Skeletal muscle satellite cell (primary cell): ENCODE measurements at regions not wholly inside any gene's neighbourhood (a gene's known extent, or its start where the extent isn't known, plus 50 kb on each side); places are given as distances from the start of the nearest gene placed in this dataset.

ENCODE experiments used
- H3K27me3 ChIP-seq: 2 replicates; pipeline ENCODE4 v1.7.0; 2013; ENCODE audit warnings: low read length; ENCODE audit not compliant: control insufficient read depth, insufficient read depth
- H3K36me3 ChIP-seq: 2 replicates; pipeline ENCODE4 v1.7.0; 2013; ENCODE audit warnings: mild to moderate bottlenecking, control low read depth, low read length; ENCODE audit not compliant: insufficient read depth
- H3K4me1 ChIP-seq: 2 replicates; pipeline ENCODE4 v1.7.0; 2013; ENCODE audit warnings: low read length; ENCODE audit not compliant: control insufficient read depth, insufficient read depth
- H3K4me2 ChIP-seq: 2 replicates; pipeline ENCODE4 v1.7.0; 2013; ENCODE audit warnings: mild to moderate bottlenecking, low read length
- H3K4me3 ChIP-seq: 2 replicates; pipeline ENCODE4 v1.7.0; 2013; ENCODE audit warnings: low read length
- H3K9ac ChIP-seq: 2 replicates; pipeline ENCODE4 v1.7.0; 2013; ENCODE audit warnings: mild to moderate bottlenecking, low read depth, low read length, moderate library complexity
- H3K9me3 ChIP-seq: replicated peaks from 2 replicates; pipeline ENCODE4 v1.7.0; 2013; ENCODE audit warnings: mild to moderate bottlenecking, control low read depth, low read length

- H3K36me3 ChIP-seq, result no peaks in the 10 kb centered on the region
- no peak overlapping the region for H3K9ac ChIP-seq
Observed at GRCh38 chr10:28822719-28823464, 145.6 kb downstream of the BAMBI start.

GRCh38 chr10:28823501-28824075, 146.3 kb downstream of the BAMBI start:
- H3K4me1 ChIP-seq, result no peaks in the 10 kb centered on the region

More at GRCh38 chr10:28822719-28823464, 145.6 kb downstream of the BAMBI start:
- Histone ChIP-seq H3K27me3 (peaks cover 29% of the 10 kb centered on the region), H3K4me1 (no peaks in the 10 kb centered on the region), H3K9me3 (no peaks in the 10 kb centered on the region), H3K4me3 (no peak overlapping the region), H3K4me2 (no peak overlapping the region)

DNA sequence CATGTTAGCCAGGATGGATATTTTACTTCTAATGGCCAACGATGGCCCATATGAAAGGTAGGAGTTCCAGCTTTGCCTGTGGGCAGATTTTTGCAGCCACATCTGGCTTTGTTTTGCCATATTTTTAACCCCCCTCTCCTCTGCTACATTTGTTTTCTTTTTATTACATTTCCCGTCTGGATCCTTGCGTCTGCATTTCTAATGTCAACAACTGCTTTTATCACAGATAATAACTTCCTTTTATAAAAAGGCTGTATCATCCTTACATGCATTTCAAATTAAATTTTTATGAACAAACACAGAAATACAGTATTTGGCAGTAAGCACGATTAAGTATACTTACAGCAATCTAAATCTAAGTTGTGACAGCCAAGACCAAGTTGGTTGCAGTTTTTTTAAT, 156.0 kb downstream of the BAMBI start:
- Histone ChIP-seq H3K27me3 (peaks cover 4% of the 10 kb centered on the region), H3K9ac (no peak overlapping the region), H3K9me3 (no peaks in the 10 kb centered on the region), H3K4me1 (peaks cover 5% of the 10 kb centered on the region), H3K36me3 (no peaks in the 10 kb centered on the region), H3K4me2 (no peak overlapping the region), H3K4me3 (no peak overlapping the region)

More at GRCh38 chr10:28823501-28824075, 146.3 kb downstream of the BAMBI start:
- H3K9ac ChIP-seq, result no peak overlapping the region
- H3K27me3 ChIP-seq, result peaks cover 29% of the 10 kb centered on the region
- no peak overlapping the region for H3K4me3 ChIP-seq
- H3K4me2 ChIP-seq, result no peak overlapping the region
- no peaks in the 10 kb centered on the region for H3K9me3 ChIP-seq
- H3K36me3 ChIP-seq, result no peaks in the 10 kb centered on the region

DNA sequence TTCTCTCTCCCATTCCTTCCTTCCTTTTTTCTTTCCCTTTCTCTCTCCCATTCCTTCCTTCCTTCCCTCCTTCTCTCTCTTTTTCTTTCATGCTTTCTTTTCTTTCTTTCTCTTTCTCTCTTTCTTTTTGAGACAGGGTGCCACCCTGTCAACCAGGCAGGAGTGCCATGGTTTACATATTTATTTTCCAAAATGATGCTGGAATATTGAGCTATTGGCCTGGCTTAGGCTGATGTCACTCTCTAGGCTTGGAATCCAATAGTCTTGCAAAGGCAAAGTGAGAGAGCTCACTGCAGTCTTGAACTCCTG, 159.1 kb downstream of the BAMBI start:
- H3K36me3 ChIP-seq, result no peaks in the 10 kb centered on the region
- no peak overlapping the region for H3K9ac ChIP-seq
- H3K4me2 ChIP-seq, result no peak overlapping the region

GRCh38 chr10:28837613-28838390, 160.5 kb downstream of the BAMBI start:
- peaks cover 15% of the 10 kb centered on the region for H3K4me1 ChIP-seq
- no peaks in the 10 kb centered on the region for H3K9me3 ChIP-seq
- H3K4me3 ChIP-seq, result no peak overlapping the region
- H3K9ac ChIP-seq, result no peak overlapping the region
- no peaks in the 10 kb centered on the region for H3K27me3 ChIP-seq
- no peak overlapping the region for H3K4me2 ChIP-seq
- H3K36me3 ChIP-seq, result no peaks in the 10 kb centered on the region

More for the DNA sequence above, 159.1 kb downstream of the BAMBI start:
- Histone ChIP-seq H3K4me3 (no peak overlapping the region), H3K4me1 (peaks cover 8% of the 10 kb centered on the region), H3K9me3 (no peaks in the 10 kb centered on the region), H3K27me3 (no peaks in the 10 kb centered on the region)

GRCh38 chr10:28838908-28839307, 161.6 kb downstream of the BAMBI start:
- Histone ChIP-seq H3K27me3 (no peaks in the 10 kb centered on the region), H3K9ac (no peak overlapping the region), H3K4me3 (no peak overlapping the region), H3K4me2 (no peak overlapping the region), H3K9me3 (no peaks in the 10 kb centered on the region), H3K4me1 (peaks cover 15% of the 10 kb centered on the region), H3K36me3 (no peaks in the 10 kb centered on the region)

- H3K36me3 ChIP-seq, result no peaks in the 10 kb centered on the region
- no peak overlapping the region for H3K4me2 ChIP-seq
- H3K4me3 ChIP-seq, result no peak overlapping the region
- H3K9ac ChIP-seq, result no peak overlapping the region
- H3K27me3 ChIP-seq, result no peaks in the 10 kb centered on the region
- peaks cover 15% of the 10 kb centered on the region for H3K4me1 ChIP-seq
- peaks cover 2% of the 10 kb centered on the region for H3K9me3 ChIP-seq
Observed at GRCh38 chr10:28839600-28840007, 162.3 kb downstream of the BAMBI start.

DNA sequence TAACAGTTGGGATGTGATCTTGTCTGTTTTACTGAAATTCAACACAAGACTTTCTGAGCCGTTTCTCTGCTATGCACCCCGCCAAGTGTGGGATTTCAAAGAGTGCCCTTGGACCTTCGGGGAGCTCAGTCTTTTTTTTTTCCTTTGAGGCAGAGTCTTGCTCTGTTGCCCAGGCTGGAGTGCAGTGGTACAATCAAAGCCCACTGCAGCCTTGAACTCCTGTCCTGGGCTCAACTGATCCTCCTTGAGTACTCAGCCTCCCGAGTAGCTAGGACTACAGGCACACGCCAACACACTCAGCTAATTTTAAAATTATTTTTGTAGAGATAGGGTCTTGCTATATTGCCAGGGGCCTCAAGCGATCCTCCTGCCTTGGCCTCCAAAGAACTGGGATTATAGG, 162.9 kb downstream of the BAMBI start:
- peaks cover 6% of the 10 kb centered on the region for H3K9me3 ChIP-seq
- H3K36me3 ChIP-seq, result no peaks in the 10 kb centered on the region
- no peak overlapping the region for H3K4me2 ChIP-seq
- H3K9ac ChIP-seq, result no peak overlapping the region
- no peaks in the 10 kb centered on the region for H3K27me3 ChIP-seq
- H3K4me3 ChIP-seq, result no peak overlapping the region
- peaks cover 15% of the 10 kb centered on the region for H3K4me1 ChIP-seq

DNA sequence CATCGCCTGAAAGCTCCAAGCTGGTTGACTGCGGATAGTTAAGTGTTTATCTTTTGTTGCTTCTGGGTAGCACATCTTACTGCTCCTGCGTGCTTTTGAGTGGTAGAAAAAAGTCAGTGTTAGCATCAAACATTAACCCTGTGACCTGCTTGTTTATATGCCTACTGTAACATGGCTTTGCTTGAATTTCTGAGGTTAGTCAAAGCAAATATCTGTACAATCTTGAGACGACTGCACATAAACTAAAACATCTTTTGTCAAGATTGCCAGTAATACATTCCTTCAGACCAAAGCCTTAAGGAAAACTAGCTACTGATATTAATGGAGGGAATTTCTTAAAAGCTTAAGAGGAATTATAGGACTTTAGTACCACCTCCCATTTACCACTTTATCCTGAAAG, 163.7 kb downstream of the BAMBI start:
- Histone ChIP-seq H3K9me3 (peaks cover 6% of the 10 kb centered on the region), H3K4me1 (peaks cover 15% of the 10 kb centered on the region), H3K4me2 (no peak overlapping the region), H3K36me3 (no peaks in the 10 kb centered on the region), H3K4me3 (no peak overlapping the region), H3K27me3 (no peaks in the 10 kb centered on the region), H3K9ac (no peak overlapping the region)

DNA sequence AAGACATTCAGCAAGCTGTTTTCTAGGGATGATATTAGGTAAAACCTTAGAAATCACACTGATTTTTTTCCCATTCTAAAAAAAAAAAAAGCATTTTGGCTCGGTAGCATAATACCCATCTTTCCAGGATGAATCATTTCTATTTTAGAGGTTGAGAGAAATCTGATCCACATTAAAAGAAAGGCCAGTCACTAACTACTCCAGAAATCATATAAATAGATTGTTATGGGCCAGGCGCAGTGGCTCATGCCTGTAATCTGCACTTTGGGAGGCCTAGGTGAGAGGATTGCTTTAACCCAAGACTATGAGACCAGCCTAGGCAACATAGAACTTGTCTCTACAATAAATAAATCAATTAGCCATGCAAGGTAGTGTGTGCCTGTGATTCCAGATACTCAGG, 164.3 kb downstream of the BAMBI start:
- Histone ChIP-seq H3K36me3 (no peaks in the 10 kb centered on the region), H3K4me2 (no peak overlapping the region), H3K9ac (peak overlapping the region; percentile 13), H3K9me3 (peaks cover 6% of the 10 kb centered on the region), H3K27me3 (no peaks in the 10 kb centered on the region), H3K4me1 (peaks cover 15% of the 10 kb centered on the region), H3K4me3 (no peak overlapping the region)

- no peaks in the 10 kb centered on the region for H3K36me3 ChIP-seq
- H3K4me2 ChIP-seq, result no peak overlapping the region
- H3K9me3 ChIP-seq, result peaks cover 6% of the 10 kb centered on the region
- H3K27me3 ChIP-seq, result peaks cover 7% of the 10 kb centered on the region
- peaks cover 15% of the 10 kb centered on the region for H3K4me1 ChIP-seq
- H3K4me3 ChIP-seq, result no peak overlapping the region
- peak overlapping the region; percentile 13 for H3K9ac ChIP-seq
Observed at GRCh38 chr10:28842321-28842720, 165.0 kb downstream of the BAMBI start.
